Esophagus muscularis mucosa (tissue), 3 donors: ENCODE measurements at regions not wholly inside any gene's neighbourhood (a gene's known extent, or its start where the extent isn't known, plus 50 kb on each side); places are given as distances from the start of the nearest gene placed in this dataset.
"Not testable (repeated sequence)": the region's sequence is repeated elsewhere in the genome, so short reads cannot be mapped to it uniquely, and the experiment has no call there.

Source experiments
- EP300 ChIP-seq: sonication (generic); formaldehyde crosslinking; IDR thresholded peaks from one replicate; pipeline ENCODE4 v1.6.1; 2017; ENCODE audit warnings: antibody characterized with exemption
- TF ChIP-seq, protein P1 (sequence below), 3 experiments: fragments of 200-600 bp in 2 of 3; fragments of 450-650 bp in 1 of 3; sonication (generic) in 2 of 3; IDR thresholded peaks; one replicate each; pipeline ENCODE4 v1.5.1; 2017 to 2019; ENCODE audit warnings: antibody characterized with exemption in 3 of 3, mild to moderate bottlenecking in 2 of 3, moderate library complexity in 1 of 3

DNA sequence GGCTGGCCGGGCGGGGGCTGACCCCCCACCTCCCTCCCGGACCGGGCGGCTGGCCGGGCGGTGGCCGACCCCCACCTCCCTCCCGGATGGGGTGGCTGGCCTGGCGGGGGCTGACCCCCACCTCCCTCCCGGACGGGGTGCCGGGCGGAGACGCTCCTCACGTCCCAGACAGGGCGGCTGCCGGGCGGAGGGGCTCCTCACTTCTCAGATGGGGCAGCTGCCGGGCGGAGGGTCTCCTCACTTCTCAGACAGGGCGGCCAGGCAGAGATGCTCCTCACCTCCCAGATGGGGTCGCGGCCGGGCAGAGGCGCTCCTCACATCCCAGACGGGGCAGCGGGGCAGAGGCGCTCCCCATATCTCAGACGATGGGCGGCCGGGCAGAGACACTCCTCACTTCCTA, 965.8 kb upstream of the DEFB115 start:
- TF ChIP-seq, protein P1, sequence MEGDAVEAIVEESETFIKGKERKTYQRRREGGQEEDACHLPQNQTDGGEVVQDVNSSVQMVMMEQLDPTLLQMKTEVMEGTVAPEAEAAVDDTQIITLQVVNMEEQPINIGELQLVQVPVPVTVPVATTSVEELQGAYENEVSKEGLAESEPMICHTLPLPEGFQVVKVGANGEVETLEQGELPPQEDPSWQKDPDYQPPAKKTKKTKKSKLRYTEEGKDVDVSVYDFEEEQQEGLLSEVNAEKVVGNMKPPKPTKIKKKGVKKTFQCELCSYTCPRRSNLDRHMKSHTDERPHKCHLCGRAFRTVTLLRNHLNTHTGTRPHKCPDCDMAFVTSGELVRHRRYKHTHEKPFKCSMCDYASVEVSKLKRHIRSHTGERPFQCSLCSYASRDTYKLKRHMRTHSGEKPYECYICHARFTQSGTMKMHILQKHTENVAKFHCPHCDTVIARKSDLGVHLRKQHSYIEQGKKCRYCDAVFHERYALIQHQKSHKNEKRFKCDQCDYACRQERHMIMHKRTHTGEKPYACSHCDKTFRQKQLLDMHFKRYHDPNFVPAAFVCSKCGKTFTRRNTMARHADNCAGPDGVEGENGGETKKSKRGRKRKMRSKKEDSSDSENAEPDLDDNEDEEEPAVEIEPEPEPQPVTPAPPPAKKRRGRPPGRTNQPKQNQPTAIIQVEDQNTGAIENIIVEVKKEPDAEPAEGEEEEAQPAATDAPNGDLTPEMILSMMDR (IDR thresholded peaks at IDR 0.05): not testable (repeated sequence)
- not testable (repeated sequence) for TF ChIP-seq EP300
